Common myeloid progenitor, CD34-positive (primary cell): ENCODE measurements at regions not wholly inside any gene's neighbourhood (a gene's known extent, or its start where the extent isn't known, plus 50 kb on each side); places are given as distances from the start of the nearest gene placed in this dataset.
A peak's percentile ranks its signal among the peaks of the same experiment; 100 is the strongest.

Source experiments
- CTCF ChIA-PET: fragments of 350-600 bp; sonication (Branson Sonifier 250); formaldehyde crosslinking; loops from one replicate; lab custom pipeline; 2021; ENCODE audit warnings: antibody characterized with exemption; lab: Charles Lee
- POLR2A ChIA-PET: fragments of 350-600 bp; sonication (Branson Sonifier 250); formaldehyde crosslinking; loops from one replicate; lab custom pipeline; 2021; ENCODE audit warnings: antibody characterized with exemption; lab: Charles Lee
- DNase-seq, 3 donors: peaks; one replicate each; pipeline versions ENCODE4 v3.0.0 to v3.0.0-alpha.2; 2013
- H3K27ac ChIP-seq, 2 experiments: 1 replicate in 1 of 2; 2 replicates in 1 of 2; pipeline ENCODE4 v1.7.0; 2013; ENCODE audit warnings: inconsistent platforms in 2 of 2, low read length in 2 of 2, mild to moderate bottlenecking in 2 of 2, low read depth in 1 of 2, moderate library complexity in 1 of 2; ENCODE audit not compliant: severe bottlenecking in 2 of 2, insufficient read depth in 1 of 2, poor library complexity in 1 of 2
- H3K27me3 ChIP-seq, 5 experiments: replicated peaks in 2 of 5; 1 replicate in 3 of 5; 2 replicates in 2 of 5; pipeline versions ENCODE4 v1.6.1 to v1.7.0; 2013; ENCODE audit warnings: low read length in 4 of 5, mild to moderate bottlenecking in 2 of 5, moderate library complexity in 2 of 5, inconsistent platforms in 1 of 5; ENCODE audit not compliant: insufficient read depth in 5 of 5, control insufficient read depth in 4 of 5
- H3K36me3 ChIP-seq, 4 experiments: 1 replicate in 2 of 4; 2 replicates in 2 of 4; pipeline versions ENCODE4 v1.6.1 to v1.7.0; 2013; ENCODE audit warnings: low read length in 3 of 4, control low read depth in 1 of 4, mild to moderate bottlenecking in 1 of 4; ENCODE audit not compliant: control insufficient read depth in 4 of 4, insufficient read depth in 4 of 4
- H3K4me1 ChIP-seq, 4 experiments: 1 replicate in 3 of 4; 2 replicates in 1 of 4; pipeline versions ENCODE4 v1.6.1 to v1.7.1; 2013; ENCODE audit warnings: low read length in 3 of 4, mild to moderate bottlenecking in 3 of 4, control low read depth in 1 of 4, inconsistent platforms in 1 of 4, moderate library complexity in 1 of 4; ENCODE audit not compliant: control insufficient read depth in 4 of 4, insufficient read depth in 4 of 4; ENCODE audit errors: control extremely low read depth in 1 of 4
- H3K4me3 ChIP-seq, 7 experiments: 1 replicate in 4 of 7; 2 replicates in 3 of 7; pipeline versions ENCODE4 v1.5.1 to v1.7.0; 2013; ENCODE audit warnings: mild to moderate bottlenecking in 7 of 7, low read length in 6 of 7, moderate library complexity in 6 of 7, inconsistent platforms in 2 of 7, low read depth in 2 of 7, control low read depth in 1 of 7; ENCODE audit not compliant: insufficient read depth in 4 of 7, control insufficient read depth in 1 of 7; ENCODE audit errors: extremely low read depth in 1 of 7
- H3K9me3 ChIP-seq, 5 experiments: 1 replicate in 4 of 5; 2 replicates in 1 of 5; pipeline versions ENCODE4 v1.6.1 to v1.7.1; 2013; ENCODE audit warnings: low read length in 4 of 5, mild to moderate bottlenecking in 2 of 5, inconsistent platforms in 1 of 5, low read depth in 1 of 5, moderate library complexity in 1 of 5; ENCODE audit not compliant: control insufficient read depth in 4 of 5, insufficient read depth in 2 of 5; ENCODE audit errors: control extremely low read depth in 1 of 5
- WGBS: methylation state at CpG from one replicate; pipeline ENCODE4 v1.1.5; 2013; ENCODE audit not compliant: insufficient coverage; 5-methylcytosine and 5-hydroxymethylcytosine counted together

GRCh38 chr9:129405827-129406213, 215.1 kb downstream of the C9orf50 start:
- 93% methylated on average over 2 of the region's 6 CpGs for WGBS
- CTCF ChIA-PET: no interaction called here
- Histone ChIP-seq H3K9me3 (no peaks in the 10 kb centered on the region), H3K4me3 (no peak overlapping the region), H3K27me3 (no peaks in the 10 kb centered on the region), H3K27ac (no peak overlapping the region), H3K4me1 (peaks cover 0 to 21% (median 16%) of the 10 kb centered on the region in 4 experiments), H3K36me3 (no peaks in the 10 kb centered on the region)
- POLR2A ChIA-PET: no interaction called here
- DNase-seq: no peak

GRCh38 chr9:129405089-129405826, 215.6 kb downstream of the C9orf50 start:
- 98% methylated on average over 12 of the region's 13 CpGs for WGBS
- H3K27me3 ChIP-seq: no peaks in the 10 kb centered on the region
- peaks cover 0 to 21% (median 16%) of the 10 kb centered on the region in 4 experiments for H3K4me1 ChIP-seq
- H3K36me3 ChIP-seq: no peaks in the 10 kb centered on the region
- CTCF ChIA-PET: no interaction called here
- H3K27ac ChIP-seq: no peak overlapping the region
- POLR2A ChIA-PET: no interaction called here
- no peaks in the 10 kb centered on the region for H3K9me3 ChIP-seq
- DNase-seq: no peak
- no peak overlapping the region for H3K4me3 ChIP-seq

- CTCF ChIA-PET: no interaction called here
- Histone ChIP-seq H3K4me1 (peaks cover 0 to 27% (median 20%) of the 10 kb centered on the region in 4 experiments), H3K9me3 (no peaks in the 10 kb centered on the region), H3K27me3 (no peaks in the 10 kb centered on the region), H3K27ac (no peak overlapping the region), H3K4me3 (no peak overlapping the region), H3K36me3 (no peaks in the 10 kb centered on the region)
- 87% methylated on average over 6 of the region's 8 CpGs for WGBS
- no peak for DNase-seq
- POLR2A ChIA-PET: no interaction called here
These were observed 216.3 kb downstream of the C9orf50 start for GRCh38 chr9:129404621-129405020.

GRCh38 chr9:129403779-129404620, 216.9 kb downstream of the C9orf50 start:
- CTCF ChIA-PET: no interaction called here
- no peak overlapping the region for H3K4me3 ChIP-seq
- no peaks in the 10 kb centered on the region for H3K27me3 ChIP-seq
- no peaks in the 10 kb centered on the region for H3K36me3 ChIP-seq
- POLR2A ChIA-PET: no interaction called here
- no peak for DNase-seq
- no peak overlapping the region for H3K27ac ChIP-seq
- H3K9me3 ChIP-seq: no peaks in the 10 kb centered on the region
- WGBS: 95% methylated on average over 10 of the region's 10 CpGs
- H3K4me1 ChIP-seq: peaks cover 0 to 33% (median 26%) of the 10 kb centered on the region in 4 experiments

- Histone ChIP-seq H3K4me3 (no peak overlapping the region), H3K27me3 (no peaks in the 10 kb centered on the region), H3K27ac (no peak overlapping the region), H3K36me3 (no peaks in the 10 kb centered on the region), H3K9me3 (no peaks in the 10 kb centered on the region), H3K4me1 (peaks cover 0 to 41% (median 31%) of the 10 kb centered on the region in 4 experiments)
- POLR2A ChIA-PET: no interaction called here
- no peak for DNase-seq
- WGBS: 97% methylated on average over 14 of the region's 16 CpGs
- CTCF ChIA-PET: no interaction called here
These were observed 217.7 kb downstream of the C9orf50 start for GRCh38 chr9:129402931-129403778.

GRCh38 chr9:129402371-129402739, 218.5 kb downstream of the C9orf50 start:
- H3K4me1 ChIP-seq: peaks cover 0 to 43% (median 32%) of the 10 kb centered on the region in 4 experiments
- no peaks in the 10 kb centered on the region for H3K36me3 ChIP-seq
- POLR2A ChIA-PET: no interaction called here
- CTCF ChIA-PET: no interaction called here
- 60% methylated on average over 20 of the region's 20 CpGs for WGBS
- no peaks in the 10 kb centered on the region for H3K27me3 ChIP-seq
- no peaks in the 10 kb centered on the region for H3K9me3 ChIP-seq
- no peak overlapping the region for H3K27ac ChIP-seq
- no peak for DNase-seq
- H3K4me3 ChIP-seq: peak overlapping the region in 1 of 7 experiments; percentile 14
